Mesendoderm (in vitro differentiated cells): ENCODE measurements at regions not wholly inside any gene's neighbourhood (a gene's known extent, or its start where the extent isn't known, plus 50 kb on each side); places are given as distances from the start of the nearest gene placed in this dataset.

ENCODE experiments used
- DNase-seq: peaks from one replicate; pipeline ENCODE4 v3.0.0; 2013
- H2AK5ac ChIP-seq: 2 replicates; pipeline ENCODE4 v1.6.1; 2013; ENCODE audit warnings: low read length, inconsistent platforms
- H2BK120ac ChIP-seq: 2 replicates; pipeline ENCODE4 v1.6.1; 2013; ENCODE audit warnings: low read depth, mild to moderate bottlenecking, low read length, moderate library complexity, mixed read lengths
- H2BK15ac ChIP-seq: replicated peaks from 2 replicates; pipeline ENCODE4 v1.6.1; 2013; ENCODE audit warnings: low read depth, mild to moderate bottlenecking, moderate library complexity
- H2BK5ac ChIP-seq: 2 replicates; pipeline ENCODE4 v1.6.1; 2013; ENCODE audit warnings: low read length, inconsistent platforms
- H3K18ac ChIP-seq: 2 replicates; pipeline ENCODE4 v1.6.1; 2013; ENCODE audit warnings: mild to moderate bottlenecking, low read length, mixed read lengths
- H3K23ac ChIP-seq: one replicate; pipeline ENCODE4 v1.6.1; 2013; ENCODE audit warnings: low read length
- H3K27ac ChIP-seq: 2 replicates; pipeline ENCODE4 v1.5.1; 2013; ENCODE audit warnings: low read depth, mild to moderate bottlenecking, inconsistent platforms, low read length, moderate library complexity
- H3K27me3 ChIP-seq: 2 replicates; pipeline ENCODE4 v1.6.1; 2013; ENCODE audit warnings: low read length, control low read depth, mild to moderate bottlenecking, inconsistent platforms; ENCODE audit not compliant: insufficient read depth, poor library complexity
- H3K36me3 ChIP-seq: 2 replicates; pipeline ENCODE4 v1.6.1; 2013; ENCODE audit warnings: low read length, inconsistent platforms; ENCODE audit not compliant: control insufficient read depth, insufficient read depth
- H3K4ac ChIP-seq: one replicate; pipeline ENCODE4 v1.6.1; 2013; ENCODE audit warnings: low read depth, mild to moderate bottlenecking, low read length, moderate library complexity
- H3K4me1 ChIP-seq: 2 replicates; pipeline ENCODE4 v1.6.1; 2013; ENCODE audit warnings: low read depth, low read length, inconsistent platforms; ENCODE audit not compliant: control insufficient read depth
- H3K4me2 ChIP-seq: 2 replicates; pipeline ENCODE4 v1.6.1; 2013; ENCODE audit warnings: low read length
- H3K4me3 ChIP-seq: 2 replicates; pipeline ENCODE4 v1.5.1; 2013; ENCODE audit warnings: mild to moderate bottlenecking, low read length
- H3K56ac ChIP-seq: one replicate; pipeline ENCODE4 v1.6.1; 2013; ENCODE audit warnings: low read length
- H3K79me1 ChIP-seq: 2 replicates; pipeline ENCODE4 v1.6.1; 2013; ENCODE audit warnings: low read length, inconsistent platforms
- H3K79me2 ChIP-seq: 2 replicates; pipeline ENCODE4 v1.6.1; 2013; ENCODE audit warnings: mild to moderate bottlenecking, low read length; ENCODE audit not compliant: control insufficient read depth, insufficient read depth
- H3K9ac ChIP-seq: 2 replicates; pipeline ENCODE4 v1.6.1; 2013; ENCODE audit warnings: low read length, inconsistent platforms
- H4K5ac ChIP-seq: one replicate; pipeline ENCODE4 v1.6.1; 2013; ENCODE audit warnings: low read length
- H4K8ac ChIP-seq: one replicate; pipeline ENCODE4 v1.6.1; 2013; ENCODE audit warnings: low read depth, mild to moderate bottlenecking, control low read depth, low read length, moderate library complexity
- WGBS: extraction: QIAGEN DNeasy Blood & Tissue Kit; methylation state at CpG from one replicate; pipeline ENCODE4 v1.1.7; 2013; ENCODE audit warnings: low lambda C conversion rate, missing lambda C conversion rate; ENCODE audit not compliant: insufficient coverage; ENCODE audit errors: extremely low coverage; 5-methylcytosine and 5-hydroxymethylcytosine counted together

DNA sequence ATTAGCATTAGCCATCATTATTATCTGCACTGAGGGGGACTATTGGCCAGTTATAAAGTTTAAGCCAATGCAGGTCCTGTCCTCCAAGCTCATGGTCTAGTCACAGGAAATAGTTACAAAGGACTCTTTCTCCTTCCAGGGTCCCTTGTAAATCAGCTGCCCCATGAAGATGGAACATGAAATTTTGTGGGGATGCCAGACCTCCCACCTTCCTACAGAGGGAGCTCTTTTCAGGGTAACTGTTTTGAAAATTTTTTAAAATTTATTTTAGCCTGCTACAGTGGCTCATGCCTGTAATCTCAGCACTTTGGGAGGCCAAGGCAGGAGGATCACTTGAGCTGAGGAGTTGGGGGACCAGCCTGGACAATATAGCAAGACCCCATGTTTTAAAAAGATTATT lies 124.4 kb upstream of the SLC34A2 start:
- no peak for DNase-seq
- H3K27ac ChIP-seq, result no peak overlapping the region
- H3K36me3 ChIP-seq, result no peaks in the 10 kb centered on the region
- H3K4ac ChIP-seq, result no peak overlapping the region
- H2BK15ac ChIP-seq, result no peak overlapping the region
- H2BK120ac ChIP-seq, result no peak overlapping the region
- no peak overlapping the region for H4K8ac ChIP-seq
- no peak overlapping the region for H3K18ac ChIP-seq
- no peak overlapping the region for H3K56ac ChIP-seq
- H2BK5ac ChIP-seq, result no peak overlapping the region
- no peaks in the 10 kb centered on the region for H3K79me2 ChIP-seq
- no peak overlapping the region for H3K4me2 ChIP-seq
- H3K79me1 ChIP-seq, result no peaks in the 10 kb centered on the region
- no peak overlapping the region for H3K9ac ChIP-seq
- no peak overlapping the region for H2AK5ac ChIP-seq
- H3K27me3 ChIP-seq, result no peaks in the 10 kb centered on the region
- peaks cover 4% of the 10 kb centered on the region for H3K4me1 ChIP-seq
- no peak overlapping the region for H3K23ac ChIP-seq
- H3K4me3 ChIP-seq, result no peak overlapping the region
- no peak overlapping the region for H4K5ac ChIP-seq

- DNase-seq, result no peak
- Histone ChIP-seq H3K79me2 (no peaks in the 10 kb centered on the region), H4K5ac (no peak overlapping the region), H3K23ac (no peak overlapping the region), H3K18ac (no peak overlapping the region), H2BK5ac (no peak overlapping the region), H3K27ac (no peak overlapping the region), H4K8ac (no peak overlapping the region), H3K27me3 (no peaks in the 10 kb centered on the region), H3K4me2 (no peak overlapping the region), H2AK5ac (no peak overlapping the region), H2BK120ac (no peak overlapping the region), H3K4me3 (no peak overlapping the region), H3K4me1 (peaks cover 4% of the 10 kb centered on the region), H3K79me1 (no peaks in the 10 kb centered on the region), H3K36me3 (no peaks in the 10 kb centered on the region), H3K4ac (no peak overlapping the region), H3K9ac (no peak overlapping the region), H3K56ac (no peak overlapping the region), H2BK15ac (no peak overlapping the region)
- WGBS, result no CpG with 5 or more reads among the region's 4 CpGs
Measured at GRCh38 chr4:25532591-25532990, 123.1 kb upstream of the SLC34A2 start.

DNA sequence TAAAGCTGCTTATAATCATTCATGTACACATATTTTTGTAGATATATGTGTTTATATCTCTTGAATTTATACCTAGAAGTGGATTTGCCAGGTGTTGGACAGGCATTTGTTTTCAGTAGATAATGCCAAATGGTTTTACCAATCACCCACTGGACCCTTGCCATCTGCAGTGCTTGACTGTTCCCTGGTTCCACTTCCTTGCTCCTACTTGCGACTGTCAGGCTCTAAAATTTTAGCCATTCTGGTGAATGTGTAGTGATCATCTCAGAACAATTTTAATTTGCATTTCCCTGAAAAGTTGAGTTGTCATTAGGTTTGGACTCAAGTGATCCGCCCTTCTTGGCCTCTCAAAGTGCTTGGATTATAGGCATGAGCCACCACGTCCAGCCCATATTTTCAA lies 122.4 kb upstream of the SLC34A2 start:
- peaks cover 4% of the 10 kb centered on the region for H3K4me1 ChIP-seq
- H2AK5ac ChIP-seq, result no peak overlapping the region
- H3K18ac ChIP-seq, result no peak overlapping the region
- H3K27me3 ChIP-seq, result no peaks in the 10 kb centered on the region
- no peak overlapping the region for H2BK15ac ChIP-seq
- no CpG with 5 or more reads among the region's 3 CpGs for WGBS
- no peaks in the 10 kb centered on the region for H3K79me2 ChIP-seq
- no peak overlapping the region for H3K27ac ChIP-seq
- H3K4ac ChIP-seq, result no peak overlapping the region
- H3K4me2 ChIP-seq, result no peak overlapping the region
- no peak for DNase-seq
- no peak overlapping the region for H3K9ac ChIP-seq
- no peak overlapping the region for H3K23ac ChIP-seq
- H2BK120ac ChIP-seq, result no peak overlapping the region
- no peaks in the 10 kb centered on the region for H3K79me1 ChIP-seq
- no peak overlapping the region for H2BK5ac ChIP-seq
- no peak overlapping the region for H3K4me3 ChIP-seq
- H4K8ac ChIP-seq, result no peak overlapping the region
- H3K56ac ChIP-seq, result no peak overlapping the region
- no peaks in the 10 kb centered on the region for H3K36me3 ChIP-seq
- no peak overlapping the region for H4K5ac ChIP-seq

- H2AK5ac ChIP-seq, result no peak overlapping the region
- no peak overlapping the region for H3K23ac ChIP-seq
- no peak overlapping the region for H2BK120ac ChIP-seq
- no peak overlapping the region for H2BK15ac ChIP-seq
- WGBS, result no CpG with 5 or more reads among the region's 2 CpGs
- H3K4ac ChIP-seq, result no peak overlapping the region
- no peak overlapping the region for H2BK5ac ChIP-seq
- H3K4me2 ChIP-seq, result no peak overlapping the region
- no peaks in the 10 kb centered on the region for H3K27me3 ChIP-seq
- peak; percentile 86 for DNase-seq
- H3K4me1 ChIP-seq, result peaks cover 4% of the 10 kb centered on the region
- H3K27ac ChIP-seq, result no peak overlapping the region
- H3K18ac ChIP-seq, result no peak overlapping the region
- H3K79me1 ChIP-seq, result no peaks in the 10 kb centered on the region
- H3K56ac ChIP-seq, result no peak overlapping the region
- no peaks in the 10 kb centered on the region for H3K79me2 ChIP-seq
- H4K8ac ChIP-seq, result no peak overlapping the region
- no peaks in the 10 kb centered on the region for H3K36me3 ChIP-seq
- H3K9ac ChIP-seq, result no peak overlapping the region
- H4K5ac ChIP-seq, result no peak overlapping the region
- no peak overlapping the region for H3K4me3 ChIP-seq
Measured at GRCh38 chr4:25535278-25535677, 120.4 kb upstream of the SLC34A2 start.

DNA sequence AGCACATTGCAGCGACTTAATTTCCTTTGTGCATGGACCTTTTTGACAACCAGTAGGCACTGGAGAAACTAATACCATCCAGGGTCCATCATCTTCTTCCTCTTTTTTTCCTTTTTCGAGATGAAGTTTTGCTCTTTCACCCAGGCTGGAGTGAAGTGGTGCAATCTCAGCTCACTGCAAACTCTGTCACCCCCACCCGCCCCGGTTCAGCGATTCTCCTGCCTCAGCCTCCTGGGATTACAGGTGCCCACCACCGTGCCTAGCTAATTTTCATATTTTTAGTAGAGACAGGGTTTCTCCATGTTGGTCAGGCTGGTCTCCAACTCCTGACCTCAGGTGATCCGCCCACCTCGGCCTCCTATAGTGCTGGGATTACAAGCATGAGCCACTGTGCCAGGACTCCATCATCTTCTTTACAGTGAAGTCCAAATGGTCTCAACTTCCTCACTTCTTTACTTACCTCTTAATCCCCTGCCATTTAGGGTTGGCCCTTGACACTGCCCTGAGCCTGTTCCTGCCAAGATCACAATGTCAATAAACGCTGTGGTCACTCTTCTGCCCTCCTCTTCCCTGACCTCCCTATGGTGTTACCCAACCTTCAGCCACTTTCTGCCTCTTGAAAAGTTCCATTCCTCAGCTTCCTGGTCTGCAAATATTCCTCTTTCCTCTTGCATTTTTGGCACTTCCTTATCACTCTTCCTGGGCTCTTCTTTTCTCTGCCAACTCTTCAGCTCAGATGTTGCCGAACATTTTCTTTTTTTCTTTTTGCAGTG lies 119.8 kb upstream of the SLC34A2 start:
- Histone ChIP-seq H3K27me3 (no peaks in the 10 kb centered on the region), H2BK5ac (no peak overlapping the region), H4K8ac (no peak overlapping the region), H3K9ac (no peak overlapping the region), H3K23ac (no peak overlapping the region), H2BK15ac (no peak overlapping the region), H2AK5ac (no peak overlapping the region), H2BK120ac (no peak overlapping the region), H3K4me1 (peaks cover 4% of the 10 kb centered on the region), H3K4ac (no peak overlapping the region), H3K4me3 (no peak overlapping the region), H3K27ac (no peak overlapping the region), H3K79me2 (no peaks in the 10 kb centered on the region), H3K56ac (no peak overlapping the region), H3K4me2 (no peak overlapping the region), H4K5ac (no peak overlapping the region), H3K36me3 (no peaks in the 10 kb centered on the region), H3K79me1 (no peaks in the 10 kb centered on the region), H3K18ac (no peak overlapping the region)
- DNase-seq, result no peak
- WGBS, result no CpG with 5 or more reads among the region's 10 CpGs
